ENCODE measurements at regions not wholly inside any gene's neighbourhood (a gene's known extent, or its start where the extent isn't known, plus 50 kb on each side); places are given as distances from the start of the nearest gene placed in this dataset.

GRCh38 chr18:66126266-66126665 lies 375.5 kb downstream of the CDH7 start:
- H3K4me2 ChIP-seq (ENCODE audit: low read depth, low read length) = no peak overlapping the region
- H4K20me1 ChIP-seq (ENCODE audit: insufficient read depth, low read length) = no peaks in the 10 kb centered on the region
- H3K9ac ChIP-seq (ENCODE audit: insufficient read depth, low read depth, low read length) = no peak overlapping the region
- intact Hi-C loops (cut with micrococcal nuclease; ENCODE audit: unreplicated experiment) = no loop called here
- no peak for DNase-seq (ENCODE audit: low spot score)
- 4% methylated on average over 2 of the region's 2 CpGs for WGBS (ENCODE audit: low lambda C conversion rate)
- H3K27me3 ChIP-seq (ENCODE audit: control insufficient read depth in 1 of 2, insufficient read depth in 2 of 2, low read length in 2 of 2) = no peaks in the 10 kb centered on the region
- TF ChIP-seq MAF1 (CRISPR knock-in tag; IDR thresholded peaks at IDR 0.05; ENCODE audit: borderline replicate concordance) (no peak), GABPA (IDR thresholded peaks at IDR 0.05; ENCODE audit: low read depth, low read length) (no peak), GABPA (CRISPR knock-in tag; IDR thresholded peaks at IDR 0.05; ENCODE audit: low read depth) (no peak), STAG1 (CRISPR knock-in tag; IDR thresholded peaks at IDR 0.05) (no peak), ZNF878 (CRISPR knock-in tag; IDR thresholded peaks at IDR 0.05) (no peak), KAT7 (CRISPR knock-in tag; IDR thresholded peaks at IDR 0.05; ENCODE audit: borderline replicate concordance) (no peak), HMG20B (CRISPR knock-in tag; conservative IDR thresholded peaks at IDR 0.05) (no peak), TRAFD1 (CRISPR knock-in tag; IDR thresholded peaks at IDR 0.05; ENCODE audit: borderline replicate concordance) (no peak), ATF1 (CRISPR knock-in tag; IDR thresholded peaks at IDR 0.05) (no peak), ZNF496 (CRISPR knock-in tag; IDR thresholded peaks at IDR 0.05; ENCODE audit: insufficient replicate concordance) (no peak), ZNF335 (CRISPR knock-in tag; IDR thresholded peaks at IDR 0.05) (no peak), ZSCAN21 (CRISPR knock-in tag; IDR thresholded peaks at IDR 0.05; ENCODE audit: borderline replicate concordance) (no peak), IRF2 (CRISPR knock-in tag; IDR thresholded peaks at IDR 0.05) (no peak)
- ATAC-seq = no peak
- CTCF ChIA-PET (ENCODE audit: low intra/inter-chr PET ratio, low total read pairs) = no interaction called here
- no TSS peak for BruUV-seq (replicated peaks)
- H3K79me2 ChIP-seq (ENCODE audit: insufficient read depth, low read length) = no peaks in the 10 kb centered on the region
- H3K27ac ChIP-seq (ENCODE audit: extremely low read length, insufficient read depth, low read length) = no peak overlapping the region
- H2AFZ ChIP-seq (ENCODE audit: low read length) = no peak overlapping the region
- in situ Hi-C loops (cut with HindIII; ENCODE audit: extremely low pct_ligation_motif_present, low pct_unique_long_range_greater_than_20kb) = no loop called here
- FAIRE-seq = no peak
- POLR2A ChIA-PET = no interaction called here
- no peak overlapping the region for H3K4me3 ChIP-seq (replicated peaks in 1 of 3; ENCODE audit: insufficient read depth in 1 of 3, low read depth in 2 of 3, low read length in 3 of 3)
- no peaks in the 10 kb centered on the region for H3K9me3 ChIP-seq (ENCODE audit: low read length)
- H3K4me1 ChIP-seq (ENCODE audit: insufficient read depth, low read length) = no peaks in the 10 kb centered on the region
- no peaks in the 10 kb centered on the region for H3K36me3 ChIP-seq (replicated peaks in 1 of 2; ENCODE audit: control insufficient read depth in 1 of 2, insufficient read depth in 2 of 2, low read length in 2 of 2)
